ENCODE measurements at regions not wholly inside any gene's neighbourhood (a gene's known extent, or its start where the extent isn't known, plus 50 kb on each side); places are given as distances from the start of the nearest gene placed in this dataset.

DNA sequence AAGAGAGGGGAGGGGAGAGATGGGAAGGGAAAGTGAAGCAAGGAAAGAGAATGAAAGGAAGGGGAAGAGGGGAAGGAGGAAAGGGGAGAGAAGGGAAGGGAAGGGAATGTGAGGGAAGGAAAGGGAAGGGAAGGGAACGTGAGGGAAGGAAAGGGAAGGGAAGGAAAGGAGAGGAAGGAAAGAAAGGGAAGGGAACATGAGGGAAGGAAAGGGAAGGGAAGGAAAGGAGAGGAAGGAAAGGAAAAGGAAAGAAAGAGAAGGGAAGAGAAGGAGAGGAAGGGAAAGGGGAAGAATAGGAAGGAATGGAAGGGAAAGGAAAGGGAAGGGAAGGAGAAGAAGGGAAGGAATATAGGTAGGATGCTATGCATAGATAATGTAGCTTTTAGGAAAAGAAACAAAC is 139.7 kb upstream of the PTER start:
- DNase-seq (ENCODE audit: low read depth): no peak
- no peak overlapping the region for H3K4me3 ChIP-seq (ENCODE audit: low read length)
- no peak for TF ChIP-seq CTCF (conservative IDR thresholded peaks at IDR 0.05; ENCODE audit: low read depth, low read length)

- no peak for TF ChIP-seq CTCF (conservative IDR thresholded peaks at IDR 0.05; ENCODE audit: low read depth, low read length)
- no peak overlapping the region for H3K4me3 ChIP-seq (ENCODE audit: low read length)
- no peak for DNase-seq (ENCODE audit: low read depth)
These were observed 139.2 kb upstream of the PTER start for GRCh38 chr10:16297642-16298041.

GRCh38 chr10:16304311-16304710 is 132.5 kb upstream of the PTER start:
- DNase-seq (ENCODE audit: low read depth): no peak
- no peak overlapping the region for H3K4me3 ChIP-seq (ENCODE audit: low read length)
- no peak for TF ChIP-seq CTCF (conservative IDR thresholded peaks at IDR 0.05; ENCODE audit: low read depth, low read length)

GRCh38 chr10:16310440-16310839 is 126.4 kb upstream of the PTER start:
- no peak for DNase-seq (ENCODE audit: low read depth)
- no peak overlapping the region for H3K4me3 ChIP-seq (ENCODE audit: low read length)
- TF ChIP-seq CTCF (conservative IDR thresholded peaks at IDR 0.05; ENCODE audit: low read depth, low read length): no peak

- H3K4me3 ChIP-seq (ENCODE audit: low read length): no peak overlapping the region
- no peak for TF ChIP-seq CTCF (conservative IDR thresholded peaks at IDR 0.05; ENCODE audit: low read depth, low read length)
- no peak for DNase-seq (ENCODE audit: low read depth)
These were observed 122.6 kb upstream of the PTER start for GRCh38 chr10:16314259-16314658.

GRCh38 chr10:16316733-16317390 is 119.9 kb upstream of the PTER start:
- DNase-seq (ENCODE audit: low read depth): no peak
- no peak for TF ChIP-seq CTCF (conservative IDR thresholded peaks at IDR 0.05; ENCODE audit: low read depth, low read length)
- no peak overlapping the region for H3K4me3 ChIP-seq (ENCODE audit: low read length)

DNA sequence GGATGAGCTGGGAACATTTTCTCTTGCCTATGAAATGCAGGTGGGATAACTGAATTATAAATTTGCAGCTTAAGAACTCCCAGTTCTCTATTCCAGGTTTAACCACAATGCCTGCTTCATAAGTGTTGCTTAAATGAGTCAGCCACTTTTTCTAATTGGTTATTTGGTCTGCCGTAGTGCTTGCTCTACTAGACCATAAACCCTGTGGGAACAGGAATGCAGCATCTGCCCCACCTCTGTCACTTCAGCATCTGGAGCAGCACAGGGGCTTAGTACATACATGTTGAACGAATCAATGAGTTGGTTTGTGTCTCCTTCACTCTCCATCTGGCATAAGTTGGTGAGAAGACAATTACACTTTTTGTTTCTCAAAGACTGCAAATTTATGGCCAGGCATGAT is 95.2 kb upstream of the PTER start:
- H3K4me3 ChIP-seq (ENCODE audit: low read length): no peak overlapping the region
- no peak for TF ChIP-seq CTCF (conservative IDR thresholded peaks at IDR 0.05; ENCODE audit: low read depth, low read length)
- no peak for DNase-seq (ENCODE audit: low read depth)

Data from retinal pigment epithelial cell (primary cell).